ENCODE measurements at regions not wholly inside any gene's neighbourhood (a gene's known extent, or its start where the extent isn't known, plus 50 kb on each side); places are given as distances from the start of the nearest gene placed in this dataset.
"Not testable (repeated sequence)": the region's sequence is repeated elsewhere in the genome, so short reads cannot be mapped to it uniquely, and the experiment has no call there.

- no peak for DNase-seq (ENCODE audit: low read depth, low spot score)
- Histone ChIP-seq H3K9ac (ENCODE audit: insufficient read length, low read depth) (no peak overlapping the region), H3K27me3 (ENCODE audit: insufficient read depth, insufficient read length) (no peaks in the 10 kb centered on the region), H3K9me3 (ENCODE audit: insufficient read depth, low read length) (no peaks in the 10 kb centered on the region), H3K4me3 (ENCODE audit: insufficient read length, low read depth) (no peak overlapping the region), H3K4me1 (ENCODE audit: insufficient read depth, insufficient read length) (peaks cover 5% of the 10 kb centered on the region), H3K36me3 (ENCODE audit: insufficient read depth, insufficient read length, low read length) (no peaks in the 10 kb centered on the region)
- no peak for TF ChIP-seq YY1 (IDR thresholded peaks at IDR 0.05; ENCODE audit: insufficient read depth, insufficient read length)
- no peak for TF ChIP-seq ZNF274 (IDR thresholded peaks at IDR 0.05; ENCODE audit: low read depth, low read length)
- no peak for TF ChIP-seq SUZ12 (IDR thresholded peaks at IDR 0.05; ENCODE audit: extremely low read depth, insufficient read depth, insufficient read length)
Measured at GRCh38 chr1:204793259-204793914, 77.3 kb upstream of the NFASC start.

GRCh38 chr1:204796886-204797285, 73.8 kb upstream of the NFASC start:
- not testable (repeated sequence) for H3K36me3 ChIP-seq (ENCODE audit: insufficient read depth, insufficient read length, low read length); H3K9me3 ChIP-seq (ENCODE audit: insufficient read depth, low read length); H3K9ac ChIP-seq (ENCODE audit: insufficient read length, low read depth); DNase-seq (ENCODE audit: low read depth, low spot score); H3K4me1 ChIP-seq (ENCODE audit: insufficient read depth, insufficient read length); H3K4me3 ChIP-seq (ENCODE audit: insufficient read length, low read depth)
- H3K27me3 ChIP-seq (ENCODE audit: insufficient read depth, insufficient read length) = peaks cover 31% of the 10 kb centered on the region

GRCh38 chr1:204797401-204797800, 73.3 kb upstream of the NFASC start:
- Histone ChIP-seq H3K27me3 (ENCODE audit: insufficient read depth, insufficient read length) (peaks cover 35% of the 10 kb centered on the region), H3K9ac (ENCODE audit: insufficient read length, low read depth) (no peak overlapping the region), H3K4me1 (ENCODE audit: insufficient read depth, insufficient read length) (peaks cover 3% of the 10 kb centered on the region), H3K4me3 (ENCODE audit: insufficient read length, low read depth) (no peak overlapping the region), H3K36me3 (ENCODE audit: insufficient read depth, insufficient read length, low read length) (no peaks in the 10 kb centered on the region), H3K9me3 (ENCODE audit: insufficient read depth, low read length) (no peaks in the 10 kb centered on the region)
- DNase-seq (ENCODE audit: low read depth, low spot score) = no peak
- TF ChIP-seq YY1 (IDR thresholded peaks at IDR 0.05; ENCODE audit: insufficient read depth, insufficient read length) = no peak
- TF ChIP-seq SUZ12 (IDR thresholded peaks at IDR 0.05; ENCODE audit: extremely low read depth, insufficient read depth, insufficient read length) = no peak
- no peak for TF ChIP-seq ZNF274 (IDR thresholded peaks at IDR 0.05; ENCODE audit: low read depth, low read length)

- Histone ChIP-seq H3K27me3 (ENCODE audit: insufficient read depth, insufficient read length) (peaks cover 43% of the 10 kb centered on the region), H3K36me3 (ENCODE audit: insufficient read depth, insufficient read length, low read length) (no peaks in the 10 kb centered on the region), H3K4me3 (ENCODE audit: insufficient read length, low read depth) (no peak overlapping the region), H3K9me3 (ENCODE audit: insufficient read depth, low read length) (no peaks in the 10 kb centered on the region), H3K9ac (ENCODE audit: insufficient read length, low read depth) (no peak overlapping the region), H3K4me1 (ENCODE audit: insufficient read depth, insufficient read length) (peaks cover 3% of the 10 kb centered on the region)
- TF ChIP-seq ZNF274 (IDR thresholded peaks at IDR 0.05; ENCODE audit: low read depth, low read length) (no peak), SUZ12 (IDR thresholded peaks at IDR 0.05; ENCODE audit: extremely low read depth, insufficient read depth, insufficient read length) (no peak), YY1 (IDR thresholded peaks at IDR 0.05; ENCODE audit: insufficient read depth, insufficient read length) (no peak)
- no peak for DNase-seq (ENCODE audit: low read depth, low spot score)
Measured at GRCh38 chr1:204799630-204800029, 71.0 kb upstream of the NFASC start.

GRCh38 chr1:204801211-204801610, 69.5 kb upstream of the NFASC start:
- Histone ChIP-seq H3K9me3 (ENCODE audit: insufficient read depth, low read length) (no peaks in the 10 kb centered on the region), H3K9ac (ENCODE audit: insufficient read length, low read depth) (no peak overlapping the region), H3K4me3 (ENCODE audit: insufficient read length, low read depth) (no peak overlapping the region), H3K27me3 (ENCODE audit: insufficient read depth, insufficient read length) (peaks cover 54% of the 10 kb centered on the region), H3K4me1 (ENCODE audit: insufficient read depth, insufficient read length) (peaks cover 3% of the 10 kb centered on the region), H3K36me3 (ENCODE audit: insufficient read depth, insufficient read length, low read length) (no peaks in the 10 kb centered on the region)
- DNase-seq (ENCODE audit: low read depth, low spot score) = no peak
- no peak for TF ChIP-seq SUZ12 (IDR thresholded peaks at IDR 0.05; ENCODE audit: extremely low read depth, insufficient read depth, insufficient read length)
- TF ChIP-seq YY1 (IDR thresholded peaks at IDR 0.05; ENCODE audit: insufficient read depth, insufficient read length) = no peak
- no peak for TF ChIP-seq ZNF274 (IDR thresholded peaks at IDR 0.05; ENCODE audit: low read depth, low read length)

- H3K4me1 ChIP-seq (ENCODE audit: insufficient read depth, insufficient read length) = peaks cover 6% of the 10 kb centered on the region
- no peak overlapping the region for H3K9ac ChIP-seq (ENCODE audit: insufficient read length, low read depth)
- no peak for DNase-seq (ENCODE audit: low read depth, low spot score)
- H3K4me3 ChIP-seq (ENCODE audit: insufficient read length, low read depth) = no peak overlapping the region
- H3K9me3 ChIP-seq (ENCODE audit: insufficient read depth, low read length) = no peaks in the 10 kb centered on the region
- no peaks in the 10 kb centered on the region for H3K36me3 ChIP-seq (ENCODE audit: insufficient read depth, insufficient read length, low read length)
- no peak for TF ChIP-seq ZNF274 (IDR thresholded peaks at IDR 0.05; ENCODE audit: low read depth, low read length)
- no peak for TF ChIP-seq YY1 (IDR thresholded peaks at IDR 0.05; ENCODE audit: insufficient read depth, insufficient read length)
- H3K27me3 ChIP-seq (ENCODE audit: insufficient read depth, insufficient read length) = peaks cover 60% of the 10 kb centered on the region
Measured at GRCh38 chr1:204802401-204803175, 68.1 kb upstream of the NFASC start.

- DNase-seq (ENCODE audit: low read depth, low spot score) = no peak
- Histone ChIP-seq H3K9ac (ENCODE audit: insufficient read length, low read depth) (no peak overlapping the region), H3K9me3 (ENCODE audit: insufficient read depth, low read length) (no peaks in the 10 kb centered on the region), H3K27me3 (ENCODE audit: insufficient read depth, insufficient read length) (peaks cover 60% of the 10 kb centered on the region), H3K4me1 (ENCODE audit: insufficient read depth, insufficient read length) (peaks cover 3% of the 10 kb centered on the region), H3K36me3 (ENCODE audit: insufficient read depth, insufficient read length, low read length) (no peaks in the 10 kb centered on the region), H3K4me3 (ENCODE audit: insufficient read length, low read depth) (no peak overlapping the region)
- TF ChIP-seq ZNF274 (IDR thresholded peaks at IDR 0.05; ENCODE audit: low read depth, low read length) = no peak
Measured at GRCh38 chr1:204803607-204804006, 67.1 kb upstream of the NFASC start.
